Fibroblast of mammary gland (primary cell): ENCODE measurements at regions not wholly inside any gene's neighbourhood (a gene's known extent, or its start where the extent isn't known, plus 50 kb on each side); places are given as distances from the start of the nearest gene placed in this dataset.

Source experiments
- DNase-seq: peaks from one replicate; pipeline ENCODE4 v3.0.0-alpha.2; 2010; ENCODE audit warnings: low read depth
- H3K4me3 ChIP-seq: 2 replicates; pipeline ENCODE4 v1.5.1; 2011; ENCODE audit warnings: low read depth, mild to moderate bottlenecking, low read length, moderate library complexity; ENCODE audit not compliant: control insufficient read depth
- TF ChIP-seq, protein P1 (sequence below): conservative IDR thresholded peaks from 2 replicates; pipeline ENCODE4 v1.5.1; 2011; ENCODE audit warnings: low read depth, low read length, inconsistent platforms; ENCODE audit not compliant: control insufficient read depth, insufficient read depth

DNA sequence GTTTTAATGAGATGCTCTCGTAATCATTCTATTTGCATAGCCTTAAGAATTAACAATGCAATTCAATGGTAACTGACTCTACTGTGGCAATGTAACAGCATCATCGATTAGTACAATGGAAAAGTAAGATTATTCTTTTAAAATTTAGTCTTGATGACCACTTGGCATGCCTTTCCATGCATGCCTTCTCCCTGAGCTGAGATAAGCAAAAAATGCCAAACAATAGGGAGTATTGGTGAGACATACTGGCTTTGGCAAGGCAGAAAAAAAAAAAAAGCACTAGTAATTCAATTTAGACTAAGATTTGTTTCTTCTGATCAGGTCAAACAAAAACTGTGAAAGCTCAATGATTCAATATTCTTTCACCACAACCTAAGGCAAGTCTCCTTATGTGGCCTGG, 110.8 kb upstream of the TRIB2 start:
- no peak overlapping the region for H3K4me3 ChIP-seq
- DNase-seq, result no peak
- TF ChIP-seq, protein P1, sequence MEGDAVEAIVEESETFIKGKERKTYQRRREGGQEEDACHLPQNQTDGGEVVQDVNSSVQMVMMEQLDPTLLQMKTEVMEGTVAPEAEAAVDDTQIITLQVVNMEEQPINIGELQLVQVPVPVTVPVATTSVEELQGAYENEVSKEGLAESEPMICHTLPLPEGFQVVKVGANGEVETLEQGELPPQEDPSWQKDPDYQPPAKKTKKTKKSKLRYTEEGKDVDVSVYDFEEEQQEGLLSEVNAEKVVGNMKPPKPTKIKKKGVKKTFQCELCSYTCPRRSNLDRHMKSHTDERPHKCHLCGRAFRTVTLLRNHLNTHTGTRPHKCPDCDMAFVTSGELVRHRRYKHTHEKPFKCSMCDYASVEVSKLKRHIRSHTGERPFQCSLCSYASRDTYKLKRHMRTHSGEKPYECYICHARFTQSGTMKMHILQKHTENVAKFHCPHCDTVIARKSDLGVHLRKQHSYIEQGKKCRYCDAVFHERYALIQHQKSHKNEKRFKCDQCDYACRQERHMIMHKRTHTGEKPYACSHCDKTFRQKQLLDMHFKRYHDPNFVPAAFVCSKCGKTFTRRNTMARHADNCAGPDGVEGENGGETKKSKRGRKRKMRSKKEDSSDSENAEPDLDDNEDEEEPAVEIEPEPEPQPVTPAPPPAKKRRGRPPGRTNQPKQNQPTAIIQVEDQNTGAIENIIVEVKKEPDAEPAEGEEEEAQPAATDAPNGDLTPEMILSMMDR, result no peak

- H3K4me3 ChIP-seq, result no peak overlapping the region
- TF ChIP-seq, protein P1, result peak; percentile 14
- peak; percentile 68 for DNase-seq
Observed at GRCh38 chr2:12606472-12607000, 110.2 kb upstream of the TRIB2 start.

GRCh38 chr2:12607971-12608370, 108.8 kb upstream of the TRIB2 start:
- no peak overlapping the region for H3K4me3 ChIP-seq
- TF ChIP-seq, protein P1, result no peak
- peak; percentile 34 for DNase-seq

- no peak for DNase-seq
- TF ChIP-seq, protein P1, result no peak
- H3K4me3 ChIP-seq, result no peak overlapping the region
Observed at GRCh38 chr2:12610314-12610713, 106.4 kb upstream of the TRIB2 start.

DNA sequence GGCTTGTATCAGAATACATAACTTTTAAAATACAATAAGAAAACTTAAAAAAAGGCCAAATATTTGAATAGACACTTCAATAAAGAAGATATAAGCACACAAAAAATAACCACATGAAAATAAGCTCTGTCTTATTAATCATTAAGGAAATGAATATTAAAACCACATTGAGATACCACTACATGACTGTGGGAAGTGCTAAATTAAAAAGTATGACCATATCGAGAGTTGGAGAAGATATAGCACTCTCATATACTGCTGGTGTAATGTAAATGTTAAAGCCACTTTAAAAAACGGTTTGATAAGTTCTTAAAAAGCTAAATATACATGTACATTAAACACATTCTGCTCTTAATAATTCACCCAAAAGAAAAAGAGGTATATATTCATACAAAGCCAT, 104.6 kb upstream of the TRIB2 start:
- no peak for DNase-seq
- TF ChIP-seq, protein P1, result no peak
- no peak overlapping the region for H3K4me3 ChIP-seq

GRCh38 chr2:12612671-12613070, 104.1 kb upstream of the TRIB2 start:
- H3K4me3 ChIP-seq, result no peak overlapping the region
- DNase-seq, result no peak
- TF ChIP-seq, protein P1, result no peak
